Endothelial cell of umbilical vein (primary cell): ENCODE measurements at regions not wholly inside any gene's neighbourhood (a gene's known extent, or its start where the extent isn't known, plus 50 kb on each side); places are given as distances from the start of the nearest gene placed in this dataset.

Experiments used
- BruUV-seq: library from RNA; stranded (reverse); fragments of 400-500 nt; replicated peaks from 2 replicates; lab custom pipeline; 2021; lab: Mats Ljungman, UMichigan
- CTCF ChIA-PET: fragments of 300-600, 350-600 bp; sonication (Branson Sonifier 250); formaldehyde crosslinking; loops from one replicate; lab custom pipeline; 2021; ENCODE audit warnings: antibody characterized with exemption, inconsistent platforms; lab: Charles Lee
- POLR2A ChIA-PET: fragments of 300-600, 350-600 bp; sonication (Branson Sonifier 250); formaldehyde crosslinking; loops from one replicate; lab custom pipeline; 2021; ENCODE audit warnings: antibody characterized with exemption, inconsistent platforms; lab: Charles Lee
- DNase-seq: peaks from one replicate; pipeline ENCODE4 v3.0.0-alpha.2; 2011; ENCODE audit warnings: low read depth, low spot score
- FAIRE-seq: peaks from 2 replicates; lab custom pipeline; 2011; peaks lifted over from hg19 to GRCh38; lab: Jason Lieb, UNC
- H2AFZ ChIP-seq: 2 replicates; pipeline ENCODE4 v1.6.0; 2012; ENCODE audit warnings: low read depth, low read length, control low read depth, inconsistent platforms
- H3K27ac ChIP-seq: 2 replicates; pipeline ENCODE4 v1.5.1; 2011; ENCODE audit warnings: low read depth, mild to moderate bottlenecking, control low read depth, low read length, moderate library complexity; ENCODE audit not compliant: insufficient read depth
- H3K27me3 ChIP-seq, 2 experiments: 2 replicates each; pipeline versions ENCODE4 v1.6.0 to v1.6.1; 2011; ENCODE audit warnings: low read length in 2 of 2, mixed read lengths in 1 of 2; ENCODE audit not compliant: control insufficient read depth in 2 of 2, insufficient read depth in 2 of 2
- H3K36me3 ChIP-seq, 2 experiments: 2 replicates in 1 of 2; 3 replicates in 1 of 2; pipeline ENCODE4 v1.5.1; 2011; ENCODE audit warnings: low read length in 2 of 2, mild to moderate bottlenecking in 1 of 2, moderate library complexity in 1 of 2; ENCODE audit not compliant: control insufficient read depth in 2 of 2, insufficient read depth in 2 of 2; ENCODE audit errors: extremely low read depth in 1 of 2
- H3K4me1 ChIP-seq: 3 replicates; pipeline ENCODE4 v1.5.1; 2011; ENCODE audit warnings: mild to moderate bottlenecking, low read length; ENCODE audit not compliant: control insufficient read depth, insufficient read depth; ENCODE audit errors: extremely low read depth
- H3K4me2 ChIP-seq: 2 replicates; pipeline ENCODE4 v1.6.1; 2011; ENCODE audit warnings: low read length, control low read depth, mixed read lengths; ENCODE audit not compliant: insufficient read depth
- H3K4me3 ChIP-seq, 3 experiments: fragments of 200-600 bp in 1 of 3; sonication (generic), shearing (Covaris generic) in 1 of 3; replicated peaks in 1 of 3; 2 replicates each; pipeline ENCODE4 v1.5.1; 2011 to 2016; ENCODE audit warnings: control low read depth in 3 of 3, low read length in 3 of 3, mild to moderate bottlenecking in 2 of 3, inconsistent platforms in 1 of 3, low read depth in 1 of 3, moderate library complexity in 1 of 3; ENCODE audit not compliant: insufficient read depth in 1 of 3
- H3K79me2 ChIP-seq: 2 replicates; pipeline ENCODE4 v1.6.0; 2012; ENCODE audit warnings: low read length, inconsistent platforms; ENCODE audit not compliant: control insufficient read depth, insufficient read depth
- H3K9ac ChIP-seq: replicated peaks from 2 replicates; pipeline ENCODE3; 2011; ENCODE audit warnings: low read length, control low read depth; ENCODE audit not compliant: insufficient read depth; ENCODE audit errors: extremely low read depth
- H3K9me1 ChIP-seq: replicated peaks from 3 replicates; pipeline ENCODE4 v1.6.0; 2011; ENCODE audit warnings: mild to moderate bottlenecking, low read length; ENCODE audit not compliant: control insufficient read depth, insufficient read depth; ENCODE audit errors: extremely low read depth
- H3K9me3 ChIP-seq: replicated peaks from 2 replicates; pipeline ENCODE4 v1.5.1; 2012; ENCODE audit warnings: low read length, inconsistent platforms; ENCODE audit not compliant: control insufficient read depth, insufficient read depth
- H4K20me1 ChIP-seq: replicated peaks from 2 replicates; pipeline ENCODE3; 2011; ENCODE audit warnings: mild to moderate bottlenecking, low read length; ENCODE audit not compliant: control insufficient read depth, insufficient read depth; ENCODE audit errors: extremely low read depth
- CTCF ChIP-seq, 2 donors: IDR thresholded peaks; 1 replicate in 1 of 2; 2 replicates in 1 of 2; pipeline ENCODE4 v1.5.1; 2011; ENCODE audit warnings: low read length in 2 of 2, mild to moderate bottlenecking in 2 of 2, moderate library complexity in 2 of 2, control low read depth in 1 of 2, inconsistent platforms in 1 of 2, low read depth in 1 of 2; ENCODE audit not compliant: insufficient read depth in 1 of 2; ENCODE audit errors: extremely low read depth in 1 of 2
- EZH2 ChIP-seq: IDR thresholded peaks from 2 replicates; pipeline ENCODE4 v1.6.1; 2012; ENCODE audit warnings: borderline replicate concordance, low read depth, mild to moderate bottlenecking, moderate library complexity, low read length, inconsistent platforms; ENCODE audit not compliant: severe bottlenecking
- FOS ChIP-seq: IDR thresholded peaks from 2 replicates; pipeline ENCODE4 v1.6.1; 2011; ENCODE audit warnings: mild to moderate bottlenecking, low read length, moderate library complexity, borderline replicate concordance; ENCODE audit not compliant: insufficient read depth
- GATA2 ChIP-seq: IDR thresholded peaks from 2 replicates; pipeline ENCODE4 v1.7.0; 2011; ENCODE audit warnings: low read depth, mild to moderate bottlenecking, moderate library complexity, mixed read lengths, low read length; ENCODE audit not compliant: insufficient read length, insufficient read depth
- MYC ChIP-seq: IDR thresholded peaks from one replicate; pipeline ENCODE4 v1.6.1; 2011; ENCODE audit warnings: mild to moderate bottlenecking, low read depth, low read length
- POLR2AphosphoS5 ChIP-seq: IDR thresholded peaks from 2 replicates; pipeline ENCODE4 v1.6.1; 2012; ENCODE audit warnings: low read depth, mild to moderate bottlenecking, control low read depth, low read length, moderate library complexity; ENCODE audit not compliant: insufficient read depth
- dilution Hi-C: fragments of 300-500 bp; cut with MboI; formaldehyde crosslinking; loops from one replicate; pipeline ENCODE4 v1.15.0; 2019; ENCODE audit warnings: low sequenced_read_pairs; ENCODE audit not compliant: extremely low pct_ligation_motif_present
- intact Hi-C: fragments of 100-400 bp; cut with micrococcal nuclease; formaldehyde crosslinking; loops from one replicate; pipeline ENCODE4 v1.10.0; 2022

- H3K27ac ChIP-seq, result no peak overlapping the region
- no peaks in the 10 kb centered on the region for H3K79me2 ChIP-seq
- no peaks in the 10 kb centered on the region for H3K36me3 ChIP-seq
- H3K4me1 ChIP-seq, result no peaks in the 10 kb centered on the region
- dilution Hi-C loops, result no loop called here
- ChIA-PET POLR2A (no interaction called here), CTCF (no interaction called here)
- no peak overlapping the region for H3K4me3 ChIP-seq
- no peak overlapping the region for H2AFZ ChIP-seq
- no peak overlapping the region for H3K9ac ChIP-seq
- DNase-seq, result no peak
- BruUV-seq, result no TSS peak
- no peak for FAIRE-seq
- no peaks in the 10 kb centered on the region for H3K9me1 ChIP-seq
- H3K4me2 ChIP-seq, result no peak overlapping the region
- H3K27me3 ChIP-seq, result no peaks in the 10 kb centered on the region
- peaks cover 9% of the 10 kb centered on the region for H3K9me3 ChIP-seq
- intact Hi-C loops, result no loop called here
- TF ChIP-seq GATA2 (no peak), CTCF (IDR thresholded peaks at IDR 0.05; ENCODE audit: extremely low read depth in 1 of 2, insufficient read depth in 1 of 2, low read depth in 1 of 2, low read length in 2 of 2) (no peak)
- no peaks in the 10 kb centered on the region for H4K20me1 ChIP-seq
Observed at GRCh38 chr16:8178271-8178670, 412.0 kb downstream of the TMEM114 start.

- intact Hi-C loops, result no loop called here
- no peaks in the 10 kb centered on the region for H3K79me2 ChIP-seq
- no peaks in the 10 kb centered on the region for H3K36me3 ChIP-seq
- BruUV-seq, result no TSS peak
- no peak overlapping the region for H3K4me3 ChIP-seq
- DNase-seq (no peak), FAIRE-seq (no peak)
- no peaks in the 10 kb centered on the region for H3K9me1 ChIP-seq
- no peak overlapping the region for H3K27ac ChIP-seq
- ChIA-PET POLR2A (no interaction called here), CTCF (no interaction called here)
- TF ChIP-seq CTCF (IDR thresholded peaks at IDR 0.05; ENCODE audit: extremely low read depth in 1 of 2, insufficient read depth in 1 of 2, low read depth in 1 of 2, low read length in 2 of 2), result no peak
- no peak for TF ChIP-seq POLR2AphosphoS5
- no peak for TF ChIP-seq FOS
- TF ChIP-seq EZH2, result no peak
- TF ChIP-seq MYC, result no peak
- no peak for TF ChIP-seq GATA2
- dilution Hi-C loops, result no loop called here
- H3K4me2 ChIP-seq, result no peak overlapping the region
- H3K9ac ChIP-seq, result no peak overlapping the region
- H2AFZ ChIP-seq, result no peak overlapping the region
- H3K4me1 ChIP-seq, result no peaks in the 10 kb centered on the region
- no peaks in the 10 kb centered on the region for H3K27me3 ChIP-seq
- no peaks in the 10 kb centered on the region for H4K20me1 ChIP-seq
- H3K9me3 ChIP-seq, result peaks cover 5% of the 10 kb centered on the region
Observed at GRCh38 chr16:8175411-8175810, 414.9 kb downstream of the TMEM114 start.
